Type B pancreatic cell (in vitro differentiated cells): ENCODE measurements at regions not wholly inside any gene's neighbourhood (a gene's known extent, or its start where the extent isn't known, plus 50 kb on each side); places are given as distances from the start of the nearest gene placed in this dataset.
"Not testable (repeated sequence)": the region's sequence is repeated elsewhere in the genome, so short reads cannot be mapped to it uniquely, and the experiment has no call there.

Source experiments
- DNase-seq: peaks from one replicate; pipeline ENCODE4 v3.0.0; 2021; ENCODE audit warnings: mixed read lengths; ENCODE audit not compliant: unreplicated experiment; ENCODE audit errors: extremely low spot score
- H3K27ac Mint-ChIP-seq: 2 replicates; pipeline ENCODE4 v1.8.0; 2021; ENCODE audit warnings: mild to moderate bottlenecking, mixed read lengths
- H3K27me3 Mint-ChIP-seq: 2 replicates; pipeline ENCODE4 v1.8.0; 2021; ENCODE audit warnings: mixed read lengths
- H3K36me3 Mint-ChIP-seq: 2 replicates; pipeline ENCODE4 v1.8.0; 2021; ENCODE audit warnings: mixed read lengths
- H3K4me1 Mint-ChIP-seq: one replicate; pipeline ENCODE4 v1.8.0; 2021; ENCODE audit warnings: mixed read lengths; ENCODE audit not compliant: unreplicated experiment
- H3K4me3 Mint-ChIP-seq: 2 replicates; pipeline ENCODE4 v1.8.0; 2021; ENCODE audit warnings: mild to moderate bottlenecking, mixed read lengths
- H3K9me3 Mint-ChIP-seq: 2 replicates; pipeline ENCODE4 v1.8.0; 2021; ENCODE audit warnings: mixed read lengths
- TF ChIP-seq, protein P1 (sequence below): fragments of 200-600 bp; sonication (generic); conservative IDR thresholded peaks from 2 replicates; pipeline ENCODE4 v1.5.0; 2021; ENCODE audit warnings: antibody characterized with exemption, mild to moderate bottlenecking

DNA sequence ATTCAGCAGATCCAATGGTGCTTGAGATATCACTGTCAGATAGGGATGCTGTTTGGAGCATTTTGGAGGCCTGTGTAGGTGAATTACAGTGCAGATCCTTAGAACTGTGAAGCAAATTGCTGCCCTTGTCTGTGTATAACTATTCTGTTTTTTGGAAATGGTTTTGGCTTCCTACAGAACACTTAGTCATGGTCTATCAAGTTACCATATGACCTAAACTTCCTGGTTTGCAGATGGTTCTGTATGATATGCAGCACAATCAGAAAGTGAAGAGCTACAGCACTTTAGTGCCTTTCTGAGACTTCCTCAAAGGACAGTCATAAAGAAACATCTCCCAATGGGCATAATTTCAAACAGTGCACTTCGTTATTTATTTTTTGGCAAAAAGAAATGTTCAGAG is 688.6 kb downstream of the SH3BGRL start:
- Mint-ChIP-seq H3K27ac (no peak overlapping the region), H3K4me1 (no peaks in the 10 kb centered on the region), H3K4me3 (no peak overlapping the region), H3K27me3 (no peaks in the 10 kb centered on the region), H3K9me3 (no peaks in the 10 kb centered on the region), H3K36me3 (no peaks in the 10 kb centered on the region)
- TF ChIP-seq, protein P1, sequence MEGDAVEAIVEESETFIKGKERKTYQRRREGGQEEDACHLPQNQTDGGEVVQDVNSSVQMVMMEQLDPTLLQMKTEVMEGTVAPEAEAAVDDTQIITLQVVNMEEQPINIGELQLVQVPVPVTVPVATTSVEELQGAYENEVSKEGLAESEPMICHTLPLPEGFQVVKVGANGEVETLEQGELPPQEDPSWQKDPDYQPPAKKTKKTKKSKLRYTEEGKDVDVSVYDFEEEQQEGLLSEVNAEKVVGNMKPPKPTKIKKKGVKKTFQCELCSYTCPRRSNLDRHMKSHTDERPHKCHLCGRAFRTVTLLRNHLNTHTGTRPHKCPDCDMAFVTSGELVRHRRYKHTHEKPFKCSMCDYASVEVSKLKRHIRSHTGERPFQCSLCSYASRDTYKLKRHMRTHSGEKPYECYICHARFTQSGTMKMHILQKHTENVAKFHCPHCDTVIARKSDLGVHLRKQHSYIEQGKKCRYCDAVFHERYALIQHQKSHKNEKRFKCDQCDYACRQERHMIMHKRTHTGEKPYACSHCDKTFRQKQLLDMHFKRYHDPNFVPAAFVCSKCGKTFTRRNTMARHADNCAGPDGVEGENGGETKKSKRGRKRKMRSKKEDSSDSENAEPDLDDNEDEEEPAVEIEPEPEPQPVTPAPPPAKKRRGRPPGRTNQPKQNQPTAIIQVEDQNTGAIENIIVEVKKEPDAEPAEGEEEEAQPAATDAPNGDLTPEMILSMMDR, result no peak
- no peak for DNase-seq

DNA sequence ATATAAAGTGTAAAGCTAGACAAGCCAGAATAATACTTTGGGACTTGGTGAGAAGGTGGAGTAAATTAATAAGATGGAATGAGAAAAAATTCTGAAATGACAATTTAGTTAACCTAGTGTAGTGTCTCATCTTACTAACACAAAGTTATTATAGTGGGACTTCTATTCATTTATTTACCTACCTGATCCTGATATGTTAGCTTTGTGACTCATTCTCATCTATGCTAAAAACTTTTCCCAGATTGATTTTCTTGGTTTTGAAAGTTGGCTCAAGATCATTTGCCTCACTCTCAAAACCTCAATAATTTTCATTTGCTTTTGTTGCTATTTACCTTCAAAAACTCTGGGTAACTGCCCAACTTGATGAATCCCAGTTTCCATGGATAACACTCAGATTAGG is 698.6 kb downstream of the SH3BGRL start:
- H3K27me3 Mint-ChIP-seq, result no peaks in the 10 kb centered on the region
- no peak overlapping the region for H3K4me3 Mint-ChIP-seq
- DNase-seq, result no peak
- H3K4me1 Mint-ChIP-seq, result no peaks in the 10 kb centered on the region
- no peaks in the 10 kb centered on the region for H3K36me3 Mint-ChIP-seq
- H3K27ac Mint-ChIP-seq, result no peak overlapping the region
- H3K9me3 Mint-ChIP-seq, result peaks cover 3% of the 10 kb centered on the region
- TF ChIP-seq, protein P1, result no peak

DNA sequence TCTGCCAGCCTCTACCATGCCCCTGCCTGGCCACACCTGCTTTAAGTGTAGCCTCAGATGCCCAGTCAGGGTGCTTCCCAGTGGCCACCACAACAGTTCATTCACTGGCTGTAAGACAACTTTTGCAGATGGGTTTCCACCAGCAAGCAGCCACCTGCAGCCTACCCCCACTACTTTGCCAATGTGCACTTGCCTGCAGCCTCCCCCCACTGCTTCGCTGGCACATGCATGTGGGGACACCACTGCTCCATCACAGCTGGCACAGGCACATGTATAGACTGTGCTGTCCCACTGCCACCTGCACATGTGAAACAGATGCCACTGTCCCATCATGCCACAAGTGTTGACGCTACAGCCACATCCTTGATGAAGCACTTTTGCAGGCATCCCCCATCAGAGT is 723.9 kb downstream of the SH3BGRL start:
- TF ChIP-seq, protein P1, result no peak
- DNase-seq, result no peak
- H3K27me3 Mint-ChIP-seq, result no peaks in the 10 kb centered on the region
- no peak overlapping the region for H3K27ac Mint-ChIP-seq
- no peaks in the 10 kb centered on the region for H3K9me3 Mint-ChIP-seq
- no peaks in the 10 kb centered on the region for H3K4me1 Mint-ChIP-seq
- no peaks in the 10 kb centered on the region for H3K36me3 Mint-ChIP-seq
- H3K4me3 Mint-ChIP-seq, result no peak overlapping the region

DNA sequence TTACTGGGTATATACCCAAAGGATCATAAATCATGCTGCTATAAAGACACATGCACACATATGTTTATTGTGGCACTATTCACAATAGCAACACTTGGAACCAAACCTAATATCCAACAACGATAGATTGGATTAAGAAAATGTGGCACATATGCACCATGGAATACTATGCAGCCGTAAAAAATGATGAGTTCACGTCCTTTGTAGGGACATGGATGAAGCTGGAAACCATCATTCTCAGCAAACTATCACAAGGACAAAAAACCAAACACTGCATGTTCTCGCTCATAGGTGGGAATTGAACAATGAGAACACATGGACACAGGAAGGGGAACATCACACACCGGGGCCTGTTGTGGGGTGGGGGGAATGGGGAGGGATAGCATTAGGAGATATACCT is 744.0 kb downstream of the SH3BGRL start:
- not testable (repeated sequence) for H3K4me1 Mint-ChIP-seq, H3K4me3 Mint-ChIP-seq, DNase-seq, H3K36me3 Mint-ChIP-seq, H3K27me3 Mint-ChIP-seq, H3K27ac Mint-ChIP-seq, H3K9me3 Mint-ChIP-seq

DNA sequence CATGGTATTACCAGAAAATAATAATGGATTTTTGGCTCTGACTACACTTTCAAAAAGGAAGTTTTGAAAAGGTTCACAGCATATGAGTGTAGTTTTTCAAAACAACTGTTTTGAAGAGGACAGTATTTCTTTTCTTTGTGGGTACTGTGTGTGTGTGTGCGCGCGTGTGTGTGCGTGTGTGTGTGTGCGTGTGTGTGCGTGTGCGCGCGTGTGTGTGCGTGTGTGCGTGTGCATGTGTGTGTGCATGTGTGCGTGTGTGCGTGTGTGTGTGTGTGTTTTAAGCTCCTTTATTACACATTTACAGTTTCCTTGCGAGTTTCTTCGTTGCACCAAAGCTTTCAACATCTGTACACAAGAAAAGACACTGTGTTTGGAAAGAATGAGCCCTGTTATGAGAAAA is 755.4 kb downstream of the SH3BGRL start:
- Mint-ChIP-seq H3K27ac (no peak overlapping the region), H3K36me3 (no peaks in the 10 kb centered on the region), H3K27me3 (no peaks in the 10 kb centered on the region), H3K4me1 (no peaks in the 10 kb centered on the region), H3K9me3 (no peaks in the 10 kb centered on the region), H3K4me3 (no peak overlapping the region)
- TF ChIP-seq, protein P1, result no peak
- DNase-seq, result no peak

DNA sequence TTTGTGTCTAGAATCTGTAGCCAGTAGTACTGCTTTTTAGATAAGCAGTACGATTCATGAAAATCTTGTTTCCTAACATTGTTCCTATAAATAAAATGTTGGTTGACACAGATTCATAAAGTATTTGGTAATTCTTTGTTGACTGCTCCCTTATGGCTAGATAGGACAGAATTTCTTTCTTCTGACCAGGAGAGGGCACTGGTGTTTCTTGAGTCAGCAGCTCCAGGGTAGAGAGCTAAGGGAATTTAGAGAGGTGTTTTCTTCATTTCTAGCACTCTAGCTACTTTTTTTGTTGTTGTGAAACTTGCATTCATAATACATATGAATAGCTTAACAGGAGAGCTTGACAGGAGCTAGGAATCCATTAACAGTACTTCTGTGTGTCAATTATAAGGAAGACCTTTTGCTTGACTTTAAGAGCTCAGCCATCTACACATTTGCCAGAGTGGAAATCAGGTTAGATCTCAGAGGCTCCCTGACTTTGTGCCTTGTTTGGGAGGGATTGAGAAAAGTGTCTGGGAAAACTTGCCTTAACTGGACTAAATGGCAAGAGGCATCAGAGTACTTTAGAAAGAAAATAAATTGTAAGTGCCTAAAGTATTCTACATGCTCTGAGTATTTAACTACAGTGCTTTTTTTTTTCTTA is 756.1 kb downstream of the SH3BGRL start:
- no peaks in the 10 kb centered on the region for H3K4me1 Mint-ChIP-seq
- H3K27ac Mint-ChIP-seq, result no peak overlapping the region
- no peaks in the 10 kb centered on the region for H3K27me3 Mint-ChIP-seq
- no peaks in the 10 kb centered on the region for H3K36me3 Mint-ChIP-seq
- H3K9me3 Mint-ChIP-seq, result no peaks in the 10 kb centered on the region
- H3K4me3 Mint-ChIP-seq, result no peak overlapping the region
- no peak for DNase-seq
- TF ChIP-seq, protein P1, result peak; percentile 64
